HFFc6 (cell line): ENCODE measurements at regions not wholly inside any gene's neighbourhood (a gene's known extent, or its start where the extent isn't known, plus 50 kb on each side); places are given as distances from the start of the nearest gene placed in this dataset.

Experiments used
- DNase-seq: peaks from one replicate; pipeline ENCODE4 v3.0.0-alpha.2; 2018
- H3K27ac Mint-ChIP-seq: 2 replicates; pipeline ENCODE4 v1.8.0; 2020; ENCODE audit warnings: mild to moderate bottlenecking, mixed read lengths
- H3K27me3 Mint-ChIP-seq: 2 replicates; pipeline ENCODE4 v1.8.0; 2021; ENCODE audit warnings: mild to moderate bottlenecking, moderate library complexity, mixed read lengths; ENCODE audit not compliant: insufficient read depth
- H3K36me3 Mint-ChIP-seq: 2 replicates; pipeline ENCODE4 v1.8.0; 2021; ENCODE audit warnings: low read depth, mixed read lengths
- H3K4me1 Mint-ChIP-seq: 2 replicates; pipeline ENCODE4 v1.8.0; 2020; ENCODE audit warnings: low read depth, mixed read lengths
- H3K4me3 Mint-ChIP-seq: 2 replicates; pipeline ENCODE4 v1.8.0; 2020; ENCODE audit warnings: mild to moderate bottlenecking, moderate library complexity, mixed read lengths
- H3K9me3 Mint-ChIP-seq: 2 replicates; pipeline ENCODE4 v1.8.0; 2020; ENCODE audit warnings: mild to moderate bottlenecking, mixed read lengths
- TF ChIP-seq, protein P1 (sequence below): fragments of 200-600 bp; sonication (generic); IDR thresholded peaks from 2 replicates; pipeline ENCODE4 v1.5.0; 2021; ENCODE audit warnings: antibody characterized with exemption, mild to moderate bottlenecking

- TF ChIP-seq, protein P1, sequence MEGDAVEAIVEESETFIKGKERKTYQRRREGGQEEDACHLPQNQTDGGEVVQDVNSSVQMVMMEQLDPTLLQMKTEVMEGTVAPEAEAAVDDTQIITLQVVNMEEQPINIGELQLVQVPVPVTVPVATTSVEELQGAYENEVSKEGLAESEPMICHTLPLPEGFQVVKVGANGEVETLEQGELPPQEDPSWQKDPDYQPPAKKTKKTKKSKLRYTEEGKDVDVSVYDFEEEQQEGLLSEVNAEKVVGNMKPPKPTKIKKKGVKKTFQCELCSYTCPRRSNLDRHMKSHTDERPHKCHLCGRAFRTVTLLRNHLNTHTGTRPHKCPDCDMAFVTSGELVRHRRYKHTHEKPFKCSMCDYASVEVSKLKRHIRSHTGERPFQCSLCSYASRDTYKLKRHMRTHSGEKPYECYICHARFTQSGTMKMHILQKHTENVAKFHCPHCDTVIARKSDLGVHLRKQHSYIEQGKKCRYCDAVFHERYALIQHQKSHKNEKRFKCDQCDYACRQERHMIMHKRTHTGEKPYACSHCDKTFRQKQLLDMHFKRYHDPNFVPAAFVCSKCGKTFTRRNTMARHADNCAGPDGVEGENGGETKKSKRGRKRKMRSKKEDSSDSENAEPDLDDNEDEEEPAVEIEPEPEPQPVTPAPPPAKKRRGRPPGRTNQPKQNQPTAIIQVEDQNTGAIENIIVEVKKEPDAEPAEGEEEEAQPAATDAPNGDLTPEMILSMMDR: no peak
- no peak for DNase-seq
- Mint-ChIP-seq H3K9me3 (no peaks in the 10 kb centered on the region), H3K4me1 (peaks cover 2% of the 10 kb centered on the region; the same call in 1 of the 2 replicates), H3K27ac (no peak overlapping the region), H3K27me3 (peaks cover 15% of the 10 kb centered on the region), H3K4me3 (no peak overlapping the region), H3K36me3 (no peaks in the 10 kb centered on the region)
Observed at GRCh38 chr15:56530157-56530556, 65.2 kb upstream of the MNS1 start.

GRCh38 chr15:56528136-56528535, 63.2 kb upstream of the MNS1 start:
- Mint-ChIP-seq H3K4me1 (peaks cover 8% of the 10 kb centered on the region; the same call in 1 of the 2 replicates), H3K36me3 (no peaks in the 10 kb centered on the region), H3K4me3 (no peak overlapping the region), H3K9me3 (no peaks in the 10 kb centered on the region), H3K27me3 (peaks cover 15% of the 10 kb centered on the region), H3K27ac (no peak overlapping the region)
- TF ChIP-seq, protein P1: no peak
- no peak for DNase-seq

DNA sequence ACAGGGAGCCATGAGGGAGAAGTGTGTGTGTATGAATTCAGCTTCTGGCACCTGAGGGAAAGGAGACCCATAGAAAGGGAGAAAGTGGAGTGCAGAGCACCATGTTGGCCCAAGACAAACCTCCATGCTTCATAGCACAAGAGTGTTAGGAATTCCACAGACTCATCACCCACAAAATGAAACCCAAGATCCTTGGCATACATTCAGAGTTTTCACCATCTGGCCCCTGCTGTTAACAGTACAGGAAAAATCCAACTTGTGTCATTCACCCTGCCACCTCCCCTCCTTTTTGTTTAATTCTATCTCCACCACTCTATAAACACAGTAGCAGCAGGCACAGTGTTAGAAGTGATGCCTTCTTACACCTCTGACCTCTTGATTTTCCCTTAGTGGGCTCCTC, 60.0 kb upstream of the MNS1 start:
- H3K27ac Mint-ChIP-seq: no peak overlapping the region
- H3K9me3 Mint-ChIP-seq: no peaks in the 10 kb centered on the region
- no peaks in the 10 kb centered on the region for H3K36me3 Mint-ChIP-seq
- peaks cover 8% of the 10 kb centered on the region; the same call in 1 of the 2 replicates for H3K4me1 Mint-ChIP-seq
- no peak overlapping the region for H3K4me3 Mint-ChIP-seq
- peaks cover 9% of the 10 kb centered on the region for H3K27me3 Mint-ChIP-seq
- peak; percentile 27 for DNase-seq
- TF ChIP-seq, protein P1: no peak

GRCh38 chr15:56523521-56523920, 58.6 kb upstream of the MNS1 start:
- TF ChIP-seq, protein P1: no peak
- H3K27ac Mint-ChIP-seq: no peak overlapping the region
- no peaks in the 10 kb centered on the region for H3K9me3 Mint-ChIP-seq
- no peak for DNase-seq
- peaks cover 8% of the 10 kb centered on the region; the same call in 1 of the 2 replicates for H3K4me1 Mint-ChIP-seq
- H3K36me3 Mint-ChIP-seq: no peaks in the 10 kb centered on the region
- peaks cover 6% of the 10 kb centered on the region; the same call in 1 of the 2 replicates for H3K27me3 Mint-ChIP-seq
- H3K4me3 Mint-ChIP-seq: no peak overlapping the region

- H3K27me3 Mint-ChIP-seq: peaks cover 9% of the 10 kb centered on the region
- H3K4me1 Mint-ChIP-seq: no peaks in the 10 kb centered on the region
- no peak overlapping the region for H3K4me3 Mint-ChIP-seq
- TF ChIP-seq, protein P1: no peak
- peaks cover 21% of the 10 kb centered on the region for H3K9me3 Mint-ChIP-seq
- no peak overlapping the region for H3K27ac Mint-ChIP-seq
- DNase-seq: no peak
- peaks cover 6% of the 10 kb centered on the region; the same call in 1 of the 2 replicates for H3K36me3 Mint-ChIP-seq
Observed at GRCh38 chr15:56519000-56519399, 54.1 kb upstream of the MNS1 start.
